Thyroid gland (tissue), 4 donors: ENCODE measurements at regions not wholly inside any gene's neighbourhood (a gene's known extent, or its start where the extent isn't known, plus 50 kb on each side); places are given as distances from the start of the nearest gene placed in this dataset.

Experiments
- CTCF ChIP-seq, 6 experiments: fragments of 200-600 bp in 3 of 6; fragments of 450-650 bp in 3 of 6; sonication (generic) in 3 of 6; IDR thresholded peaks; one replicate each; pipeline ENCODE4 v1.5.1; 2016 to 2019; ENCODE audit warnings: antibody characterized with exemption in 6 of 6, mild to moderate bottlenecking in 2 of 6, inconsistent platforms in 1 of 6, moderate library complexity in 1 of 6
- POLR2A ChIP-seq, 2 donors: fragments of 450-650 bp; IDR thresholded peaks; one replicate each; pipeline ENCODE4 v1.6.1; 2017; ENCODE audit warnings: antibody characterized with exemption in 2 of 2, mild to moderate bottlenecking in 2 of 2, moderate library complexity in 1 of 2

- no peak for TF ChIP-seq POLR2A (IDR thresholded peaks at IDR 0.05)
- TF ChIP-seq CTCF (IDR thresholded peaks at IDR 0.05), result no peak
Measured at GRCh38 chr19:27738569-27739193, 1474.3 kb downstream of the UQCRFS1 start.
